ENCODE measurements at regions not wholly inside any gene's neighbourhood (a gene's known extent, or its start where the extent isn't known, plus 50 kb on each side); places are given as distances from the start of the nearest gene placed in this dataset.
"Not testable (repeated sequence)": the region's sequence is repeated elsewhere in the genome, so short reads cannot be mapped to it uniquely, and the experiment has no call there.

GRCh38 chr20:25848222-25848621 lies 151.6 kb upstream of the ZNF337 start:
- DNase-seq (ENCODE audit: low read depth in 2 of 3, low spot score in 2 of 3) = no peak

- DNase-seq (ENCODE audit: low read depth in 2 of 3, low spot score in 2 of 3) = not testable (repeated sequence)
These were observed 148.0 kb upstream of the ZNF337 start for GRCh38 chr20:25844640-25845039.

GRCh38 chr20:25813511-25813910 lies 116.9 kb upstream of the ZNF337 start:
- DNase-seq (ENCODE audit: low read depth in 2 of 3, low spot score in 2 of 3) = not testable (repeated sequence)

- not testable (repeated sequence) for DNase-seq (ENCODE audit: low read depth in 2 of 3, low spot score in 2 of 3)
These were observed 101.7 kb upstream of the ZNF337 start for GRCh38 chr20:25798174-25798993.

GRCh38 chr20:25797062-25797461 lies 100.4 kb upstream of the ZNF337 start:
- not testable (repeated sequence) for DNase-seq (ENCODE audit: low read depth in 2 of 3, low spot score in 2 of 3)

- not testable (repeated sequence) for DNase-seq (ENCODE audit: low read depth in 2 of 3, low spot score in 2 of 3)
These were observed 80.6 kb upstream of the ZNF337 start for GRCh38 chr20:25777241-25777640.

GRCh38 chr20:25774711-25775110 lies 78.1 kb upstream of the ZNF337 start:
- not testable (repeated sequence) for DNase-seq (ENCODE audit: low read depth in 2 of 3, low spot score in 2 of 3)

- DNase-seq (ENCODE audit: low read depth in 2 of 3, low spot score in 2 of 3) = not testable (repeated sequence)
These were observed 77.5 kb upstream of the ZNF337 start for GRCh38 chr20:25774203-25774602.

- DNase-seq (ENCODE audit: low read depth in 2 of 3, low spot score in 2 of 3) = not testable (repeated sequence)
These were observed 75.8 kb upstream of the ZNF337 start for GRCh38 chr20:25772437-25772836.

- not testable (repeated sequence) for DNase-seq (ENCODE audit: low read depth in 2 of 3, low spot score in 2 of 3)
These were observed 75.2 kb upstream of the ZNF337 start for GRCh38 chr20:25771818-25772217.

- DNase-seq (ENCODE audit: low read depth in 2 of 3, low spot score in 2 of 3) = no peak
These were observed 64.9 kb upstream of the ZNF337 start for GRCh38 chr20:25761596-25761995.

- DNase-seq (ENCODE audit: low read depth in 2 of 3, low spot score in 2 of 3) = not testable (repeated sequence)
These were observed 64.4 kb upstream of the ZNF337 start for GRCh38 chr20:25761046-25761445.

GRCh38 chr20:25750765-25751696 lies 54.4 kb upstream of the ZNF337 start:
- peak in 1 of 3 experiments; percentile 30 for DNase-seq (ENCODE audit: low read depth in 2 of 3, low spot score in 2 of 3)

- no peak for DNase-seq (ENCODE audit: low read depth in 2 of 3, low spot score in 2 of 3)
These were observed 53.6 kb upstream of the ZNF337 start for GRCh38 chr20:25750220-25750764.

GRCh38 chr20:25749649-25750048 lies 53.0 kb upstream of the ZNF337 start:
- DNase-seq (ENCODE audit: low read depth in 2 of 3, low spot score in 2 of 3) = no peak
